Right atrium auricular region (tissue), 2 donors: ENCODE measurements at regions not wholly inside any gene's neighbourhood (a gene's known extent, or its start where the extent isn't known, plus 50 kb on each side); places are given as distances from the start of the nearest gene placed in this dataset.
A peak's percentile ranks its signal among the peaks of the same experiment; 100 is the strongest.
"Not testable (repeated sequence)": the region's sequence is repeated elsewhere in the genome, so short reads cannot be mapped to it uniquely, and the experiment has no call there.

Source experiments
- DNase-seq: peaks from one replicate; pipeline ENCODE4 v3.0.0-alpha.2; 2019; ENCODE audit warnings: low spot score
- H3K27ac ChIP-seq, 2 donors: fragments of 200-600 bp; sonication (generic); 1 replicate in 1 of 2; 2 replicates in 1 of 2; pipeline ENCODE4 v1.5.1; 2016 to 2019
- H3K27me3 ChIP-seq, 2 donors: fragments of 200-600 bp; sonication (generic); one replicate each; pipeline versions ENCODE4 v1.5.1 to v1.6.0; 2017 to 2019
- H3K36me3 ChIP-seq: fragments of 200-600 bp; sonication (generic); one replicate; pipeline ENCODE4 v1.5.1; 2016
- H3K4me1 ChIP-seq, 2 donors: fragments of 200-600 bp; sonication (generic); one replicate each; pipeline versions ENCODE4 v1.5.1 to v1.6.0; 2017 to 2019
- H3K4me3 ChIP-seq, 2 donors: fragments of 200-600 bp; sonication (generic); 1 replicate in 1 of 2; 2 replicates in 1 of 2; pipeline ENCODE4 v1.5.1; 2017 to 2019; ENCODE audit warnings: mild to moderate bottlenecking in 1 of 2, moderate library complexity in 1 of 2
- H3K9me3 ChIP-seq, 2 donors: fragments of 200-600 bp; sonication (generic); one replicate each; pipeline ENCODE4 v1.5.1; 2019
- TF ChIP-seq, protein P1 (sequence below), 2 donors: fragments of 200-600 bp; sonication (generic); IDR thresholded peaks; one replicate each; pipeline ENCODE4 v1.5.1; 2019; ENCODE audit warnings: antibody characterized with exemption in 2 of 2

DNA sequence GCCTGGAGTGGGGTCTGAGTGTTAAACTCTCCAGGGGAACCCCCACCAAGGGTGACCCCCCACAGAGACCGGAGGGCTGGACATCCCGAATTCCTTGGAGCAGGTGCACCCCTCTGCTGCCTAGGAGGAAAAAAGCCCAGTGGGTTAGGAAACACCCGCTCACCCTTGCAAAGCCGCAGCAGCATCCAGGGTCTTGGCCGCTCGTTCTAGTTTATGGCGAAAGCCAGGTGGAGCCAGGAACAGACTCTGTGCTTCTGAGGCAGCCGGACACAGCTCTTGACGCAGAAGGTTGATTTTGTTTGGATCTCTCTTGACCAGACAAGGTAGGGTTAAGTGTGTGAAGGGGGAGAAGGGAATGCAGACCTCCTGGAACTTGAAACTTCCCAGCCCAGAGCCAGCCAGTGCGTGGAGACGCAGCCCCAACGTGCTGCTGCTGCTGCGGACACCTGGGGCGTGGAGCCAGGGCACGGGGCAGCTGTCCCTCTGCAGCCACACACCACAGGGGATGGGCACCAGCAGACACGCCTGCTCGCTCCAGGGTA lies 154.5 kb downstream of the LAT start:
- no peaks in the 10 kb centered on the region for H3K9me3 ChIP-seq
- TF ChIP-seq, protein P1, sequence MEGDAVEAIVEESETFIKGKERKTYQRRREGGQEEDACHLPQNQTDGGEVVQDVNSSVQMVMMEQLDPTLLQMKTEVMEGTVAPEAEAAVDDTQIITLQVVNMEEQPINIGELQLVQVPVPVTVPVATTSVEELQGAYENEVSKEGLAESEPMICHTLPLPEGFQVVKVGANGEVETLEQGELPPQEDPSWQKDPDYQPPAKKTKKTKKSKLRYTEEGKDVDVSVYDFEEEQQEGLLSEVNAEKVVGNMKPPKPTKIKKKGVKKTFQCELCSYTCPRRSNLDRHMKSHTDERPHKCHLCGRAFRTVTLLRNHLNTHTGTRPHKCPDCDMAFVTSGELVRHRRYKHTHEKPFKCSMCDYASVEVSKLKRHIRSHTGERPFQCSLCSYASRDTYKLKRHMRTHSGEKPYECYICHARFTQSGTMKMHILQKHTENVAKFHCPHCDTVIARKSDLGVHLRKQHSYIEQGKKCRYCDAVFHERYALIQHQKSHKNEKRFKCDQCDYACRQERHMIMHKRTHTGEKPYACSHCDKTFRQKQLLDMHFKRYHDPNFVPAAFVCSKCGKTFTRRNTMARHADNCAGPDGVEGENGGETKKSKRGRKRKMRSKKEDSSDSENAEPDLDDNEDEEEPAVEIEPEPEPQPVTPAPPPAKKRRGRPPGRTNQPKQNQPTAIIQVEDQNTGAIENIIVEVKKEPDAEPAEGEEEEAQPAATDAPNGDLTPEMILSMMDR (IDR thresholded peaks at IDR 0.05): no peak
- no peak overlapping the region for H3K27ac ChIP-seq
- no peaks in the 10 kb centered on the region for H3K4me1 ChIP-seq
- H3K4me3 ChIP-seq: no peak overlapping the region
- no peaks in the 10 kb centered on the region for H3K27me3 ChIP-seq
- no peak for DNase-seq
- H3K36me3 ChIP-seq: no peaks in the 10 kb centered on the region

DNA sequence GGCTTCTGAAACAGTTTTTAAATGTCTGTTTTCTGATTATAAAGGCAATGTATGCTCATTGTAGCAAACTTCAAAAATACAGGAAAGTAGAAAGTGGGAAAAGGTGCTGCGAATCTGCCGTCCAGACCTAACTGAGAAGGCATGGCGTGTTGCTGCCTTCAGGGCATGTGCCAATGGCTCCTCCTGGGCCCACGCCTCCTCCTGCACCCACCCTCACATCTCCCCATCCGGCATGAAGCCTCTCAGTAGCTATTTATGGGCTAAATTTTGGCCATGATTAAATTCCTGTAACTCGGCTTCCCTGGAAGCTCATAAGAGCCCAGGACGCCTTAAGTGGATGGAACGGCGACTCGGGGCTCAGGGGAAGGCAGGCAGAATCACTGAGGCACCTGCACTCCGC lies 153.8 kb downstream of the LAT start:
- H3K36me3 ChIP-seq, H3K27me3 ChIP-seq, DNase-seq, H3K9me3 ChIP-seq, H3K4me3 ChIP-seq, H3K27ac ChIP-seq, H3K4me1 ChIP-seq: not testable (repeated sequence)

DNA sequence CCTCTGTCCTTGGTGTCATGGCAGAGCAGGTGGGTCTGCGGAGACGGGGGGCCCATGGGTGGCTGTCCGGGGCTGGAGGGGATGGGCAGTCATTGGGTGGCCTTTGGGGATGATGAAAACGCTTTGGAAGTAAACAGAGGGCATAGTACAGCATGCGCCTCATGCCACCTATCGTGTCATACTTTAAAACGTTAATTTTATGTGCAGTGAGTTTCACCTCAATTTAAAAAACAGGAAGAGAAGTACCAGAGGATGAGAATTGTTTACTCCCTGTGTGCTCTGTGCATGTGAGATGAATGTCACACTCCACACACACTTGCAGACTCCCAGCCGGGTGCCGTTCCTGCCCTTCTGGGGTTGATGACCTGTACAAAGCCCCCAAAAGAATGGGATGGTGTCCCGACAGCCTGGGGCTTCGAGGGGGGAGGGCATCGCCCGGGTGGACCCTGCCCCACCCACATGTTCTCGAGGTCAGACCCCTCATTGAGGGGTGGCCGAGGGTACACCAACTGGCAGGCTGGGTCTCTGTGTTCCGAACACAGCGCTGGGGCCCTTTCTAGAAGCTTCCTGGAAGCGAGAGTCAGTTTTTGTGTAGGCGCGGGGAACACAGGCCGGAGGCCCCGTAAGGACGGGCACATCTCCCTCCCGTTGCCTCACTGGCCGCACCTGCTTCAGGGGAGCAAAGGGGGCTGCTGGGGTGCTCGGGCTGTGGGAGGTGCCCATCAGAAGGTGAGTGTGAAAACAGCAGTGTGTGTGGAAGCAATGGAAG lies 153.2 kb downstream of the LAT start:
- H3K4me3 ChIP-seq, H3K4me1 ChIP-seq, H3K27ac ChIP-seq, H3K9me3 ChIP-seq, H3K36me3 ChIP-seq, DNase-seq, H3K27me3 ChIP-seq: not testable (repeated sequence)

DNA sequence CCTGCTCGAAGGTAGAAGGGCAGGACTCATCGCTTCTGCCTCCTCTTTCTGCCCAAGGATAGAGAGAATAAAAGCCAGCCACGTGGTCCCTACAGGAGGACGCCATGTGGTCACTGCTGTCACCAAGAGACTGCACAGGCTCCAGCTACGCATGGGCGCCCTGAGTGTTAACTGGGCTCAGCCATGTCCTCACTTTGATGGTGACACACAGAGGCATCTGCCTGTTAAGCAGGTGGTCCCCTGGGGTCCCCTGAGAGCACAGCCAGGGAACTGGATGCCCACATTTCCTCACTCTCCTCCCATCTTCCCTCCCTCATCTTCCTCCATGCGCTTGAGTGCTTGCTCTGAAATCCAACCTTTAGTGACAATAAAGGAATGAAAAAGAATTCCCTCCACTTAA lies 152.6 kb downstream of the LAT start:
- not testable (repeated sequence) for H3K4me3 ChIP-seq, H3K9me3 ChIP-seq, H3K4me1 ChIP-seq, DNase-seq, H3K27ac ChIP-seq, H3K36me3 ChIP-seq, H3K27me3 ChIP-seq

DNA sequence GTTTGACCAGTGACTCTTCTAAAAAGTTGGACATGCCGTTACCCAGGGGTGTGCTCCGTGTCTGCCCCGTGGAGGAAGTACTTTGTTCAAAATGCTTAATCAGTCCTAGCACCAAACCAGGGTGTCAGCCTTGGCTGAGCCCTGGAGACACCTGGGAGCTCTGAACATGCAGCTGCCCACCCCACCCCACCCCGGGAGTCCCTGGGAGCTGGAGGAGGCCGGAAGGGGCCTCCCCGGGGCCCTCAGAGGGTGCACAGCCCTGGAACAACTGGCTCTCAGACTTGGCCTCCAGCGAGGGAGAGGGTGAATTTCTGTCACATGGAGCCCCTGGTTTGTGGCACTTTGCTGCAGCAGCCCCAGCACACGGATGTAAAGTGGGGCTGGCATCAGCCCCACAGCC lies 152.1 kb downstream of the LAT start:
- DNase-seq, H3K4me3 ChIP-seq, H3K36me3 ChIP-seq, H3K27ac ChIP-seq, H3K27me3 ChIP-seq, H3K9me3 ChIP-seq, H3K4me1 ChIP-seq: not testable (repeated sequence)

DNA sequence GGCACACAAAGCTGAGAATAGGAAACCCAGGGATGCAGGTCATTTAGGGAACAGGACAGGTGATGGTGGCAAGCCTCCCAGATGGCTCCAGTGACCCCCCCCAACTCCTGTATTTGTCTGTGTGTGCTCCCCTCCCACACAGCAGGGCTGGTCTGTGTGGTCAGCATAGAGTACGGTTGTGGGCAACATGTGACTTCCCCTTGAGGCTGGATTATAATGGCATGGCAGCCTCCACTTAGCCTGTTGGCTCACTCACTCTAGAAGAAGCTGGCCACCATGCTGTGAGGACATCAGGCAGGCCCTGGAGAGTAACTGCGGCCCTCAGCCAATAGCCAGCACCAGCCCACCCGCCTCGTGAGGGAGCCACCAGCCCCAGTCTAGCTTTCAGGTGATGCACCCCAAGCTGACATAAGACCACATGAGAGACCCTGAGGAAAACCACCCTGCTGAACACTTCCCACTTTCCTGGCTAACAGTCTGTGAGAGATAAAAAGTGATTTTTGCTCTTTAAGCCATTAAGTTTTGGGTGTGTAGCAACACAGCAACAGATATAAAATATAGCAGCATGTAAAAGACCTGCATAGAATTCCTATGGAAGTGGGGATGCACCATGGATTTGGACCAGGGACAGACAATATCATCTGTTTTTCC lies 151.3 kb downstream of the LAT start:
- H3K9me3 ChIP-seq, H3K27me3 ChIP-seq, H3K4me3 ChIP-seq, DNase-seq, H3K27ac ChIP-seq, H3K36me3 ChIP-seq: not testable (repeated sequence)
- H3K4me1 ChIP-seq: peaks cover 0 to 17% of the 10 kb centered on the region in 2 donors

DNA sequence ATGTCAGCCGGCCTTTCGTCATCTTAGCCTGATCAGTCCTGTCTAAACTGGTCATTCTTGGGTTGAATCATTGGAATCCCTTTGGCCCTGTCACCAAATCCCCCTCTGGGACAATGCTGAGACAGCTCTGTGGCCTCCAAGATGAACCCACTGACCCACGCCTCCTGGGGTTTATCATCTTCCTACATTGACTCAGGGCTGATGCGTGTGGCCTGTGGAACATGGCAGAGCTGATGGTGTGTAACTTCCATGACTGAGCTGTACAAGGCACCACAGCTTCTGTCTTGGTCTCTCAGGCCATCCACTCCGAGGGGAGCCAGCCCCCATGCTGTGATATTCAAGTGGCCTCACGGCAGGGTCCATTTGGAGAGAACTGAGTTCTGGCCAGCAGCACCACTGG lies 150.2 kb downstream of the LAT start:
- H3K27me3 ChIP-seq, H3K4me3 ChIP-seq, H3K36me3 ChIP-seq, DNase-seq, H3K27ac ChIP-seq, H3K9me3 ChIP-seq: not testable (repeated sequence)
- peaks cover 0 to 26% of the 10 kb centered on the region in 2 donors for H3K4me1 ChIP-seq

DNA sequence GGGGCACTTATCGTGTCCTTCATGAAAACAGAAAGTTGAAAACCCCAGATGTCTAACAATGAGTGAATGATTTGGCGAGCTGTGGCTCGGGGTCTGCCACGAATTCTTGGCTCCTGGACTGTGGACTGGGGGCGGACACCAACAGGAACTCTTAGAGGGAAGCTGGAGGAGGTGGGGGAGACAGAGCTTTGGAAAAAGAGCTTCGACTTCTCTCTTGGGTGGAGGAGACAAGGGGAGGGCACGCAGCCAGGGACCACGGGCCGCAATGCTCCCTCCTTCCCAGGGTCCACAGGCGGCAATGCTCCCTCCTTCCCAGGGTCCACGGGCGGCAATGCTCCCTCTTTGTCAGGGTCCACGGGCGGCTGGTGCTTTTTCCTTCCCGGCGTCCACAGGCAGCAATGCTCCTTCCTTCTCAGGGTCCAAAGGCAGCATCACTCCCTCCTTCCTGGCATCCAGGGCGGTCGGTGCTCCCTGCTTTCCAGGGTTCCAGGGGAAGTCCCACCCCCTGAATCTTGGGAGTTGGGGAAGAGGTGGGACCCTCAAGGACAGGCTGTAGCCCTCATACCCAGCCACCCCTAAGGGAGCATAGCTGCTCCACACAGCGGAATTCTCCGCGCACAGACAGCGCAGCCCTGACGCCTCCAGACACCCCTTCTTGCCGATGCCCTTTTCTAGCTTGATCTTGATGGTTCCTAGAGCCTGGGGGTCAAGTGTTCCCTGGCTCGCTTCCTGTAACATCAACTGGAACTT lies 149.0 kb downstream of the LAT start:
- H3K27me3 ChIP-seq, DNase-seq, H3K36me3 ChIP-seq, H3K9me3 ChIP-seq: not testable (repeated sequence)
- H3K27ac ChIP-seq: peak overlapping the region in 1 of 2 donors; percentile 16
- peak overlapping the region in 1 of 2 donors; percentile 17 for H3K4me3 ChIP-seq
- H3K4me1 ChIP-seq: peaks cover 0 to 38% of the 10 kb centered on the region in 2 donors

DNA sequence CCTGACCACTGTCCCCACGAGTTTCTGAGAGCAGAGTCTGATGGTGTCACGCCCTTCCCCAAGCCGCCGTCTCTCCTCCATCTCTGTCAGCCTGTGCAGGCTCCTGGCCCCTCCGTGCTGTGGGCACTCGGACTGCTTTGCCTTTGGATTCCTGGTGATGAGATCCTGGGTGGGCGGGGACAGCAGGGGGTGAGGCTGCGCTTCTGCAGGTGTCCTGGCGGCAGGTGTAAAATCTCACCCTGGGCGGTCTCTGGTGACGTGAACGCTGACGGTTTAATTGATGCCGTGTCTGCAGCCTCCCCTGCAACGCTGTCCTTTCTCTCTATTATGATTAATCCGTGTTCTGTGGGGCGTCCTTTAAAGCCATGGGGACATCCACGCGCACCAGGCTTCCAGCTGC lies 148.0 kb downstream of the LAT start:
- not testable (repeated sequence) for H3K36me3 ChIP-seq, H3K4me3 ChIP-seq, H3K27ac ChIP-seq, H3K9me3 ChIP-seq, DNase-seq, H3K27me3 ChIP-seq
- H3K4me1 ChIP-seq: peaks cover 0 to 46% of the 10 kb centered on the region in 2 donors

DNA sequence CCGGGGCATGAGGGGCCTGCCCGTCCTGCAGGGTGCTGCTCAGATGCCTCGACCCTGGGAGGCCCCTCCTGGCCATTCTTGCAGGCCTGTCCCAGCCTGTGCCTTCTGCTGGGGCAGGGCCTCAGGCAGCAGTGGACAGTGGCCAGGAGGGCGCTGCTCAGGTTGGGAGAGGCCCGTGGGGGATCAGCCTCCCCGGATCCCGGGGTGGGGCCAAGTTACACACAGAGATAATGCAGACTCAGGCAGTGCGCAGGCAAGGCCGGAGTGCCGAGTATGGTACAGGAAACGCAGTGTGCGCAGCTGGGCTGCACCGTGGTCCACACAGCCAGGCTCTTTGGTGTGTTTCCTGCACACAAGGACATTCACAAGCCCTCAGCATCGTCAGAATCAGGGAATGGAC lies 147.6 kb downstream of the LAT start:
- DNase-seq, H3K27ac ChIP-seq, H3K36me3 ChIP-seq, H3K27me3 ChIP-seq, H3K4me3 ChIP-seq, H3K9me3 ChIP-seq: not testable (repeated sequence)
- H3K4me1 ChIP-seq: peaks cover 0 to 46% of the 10 kb centered on the region in 2 donors

DNA sequence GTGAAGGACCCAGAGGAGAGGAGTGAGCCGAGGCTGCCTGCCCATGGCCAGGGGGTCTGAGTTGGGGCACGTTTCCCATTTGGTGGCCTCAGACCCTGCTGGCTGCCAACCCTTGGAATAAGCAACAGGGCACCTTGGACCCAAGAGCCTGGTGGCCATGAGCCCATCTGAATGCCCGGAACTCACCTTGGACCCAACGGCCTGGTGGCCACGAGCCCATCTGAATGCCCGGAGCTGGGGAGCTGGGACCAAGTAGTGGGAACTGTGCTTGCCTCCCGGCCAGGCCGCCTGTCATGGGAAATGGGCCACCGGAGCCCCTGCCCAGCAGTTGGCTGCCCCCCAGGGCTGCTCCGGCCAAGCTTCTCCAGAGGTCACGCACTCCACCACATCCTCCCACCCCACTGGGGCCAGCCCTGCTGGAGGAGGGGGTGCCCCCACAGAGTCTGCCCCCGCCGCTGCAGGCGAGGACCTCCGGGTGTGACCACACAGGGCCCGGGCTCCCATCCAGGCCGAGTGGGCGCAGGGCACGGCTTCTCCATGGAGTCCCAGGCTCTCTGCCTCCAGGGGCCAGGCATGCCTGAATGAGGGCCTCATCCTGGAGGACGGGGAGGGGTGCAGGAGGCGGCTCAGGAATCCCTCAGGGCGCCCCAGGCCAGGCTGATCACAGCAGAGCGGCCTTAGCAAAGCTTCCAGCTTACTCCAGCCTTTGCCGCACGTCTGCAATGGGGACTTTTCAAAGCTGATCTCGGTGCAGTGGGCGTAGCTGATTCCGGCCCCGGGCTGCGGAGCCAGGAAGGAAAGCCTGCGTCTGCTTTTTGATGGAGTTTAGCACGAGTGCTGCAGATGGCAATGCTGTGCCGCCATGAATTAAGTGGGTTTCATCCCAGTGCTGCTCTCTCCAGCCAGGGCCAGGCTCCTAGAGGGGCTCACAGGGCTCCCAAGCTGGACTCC lies 146.3 kb downstream of the LAT start:
- DNase-seq, H3K4me3 ChIP-seq, H3K27me3 ChIP-seq, H3K36me3 ChIP-seq, H3K9me3 ChIP-seq: not testable (repeated sequence)
- H3K4me1 ChIP-seq: peaks cover 0 to 46% of the 10 kb centered on the region in 2 donors
- peak overlapping the region; percentile 61 to 69 for H3K27ac ChIP-seq

DNA sequence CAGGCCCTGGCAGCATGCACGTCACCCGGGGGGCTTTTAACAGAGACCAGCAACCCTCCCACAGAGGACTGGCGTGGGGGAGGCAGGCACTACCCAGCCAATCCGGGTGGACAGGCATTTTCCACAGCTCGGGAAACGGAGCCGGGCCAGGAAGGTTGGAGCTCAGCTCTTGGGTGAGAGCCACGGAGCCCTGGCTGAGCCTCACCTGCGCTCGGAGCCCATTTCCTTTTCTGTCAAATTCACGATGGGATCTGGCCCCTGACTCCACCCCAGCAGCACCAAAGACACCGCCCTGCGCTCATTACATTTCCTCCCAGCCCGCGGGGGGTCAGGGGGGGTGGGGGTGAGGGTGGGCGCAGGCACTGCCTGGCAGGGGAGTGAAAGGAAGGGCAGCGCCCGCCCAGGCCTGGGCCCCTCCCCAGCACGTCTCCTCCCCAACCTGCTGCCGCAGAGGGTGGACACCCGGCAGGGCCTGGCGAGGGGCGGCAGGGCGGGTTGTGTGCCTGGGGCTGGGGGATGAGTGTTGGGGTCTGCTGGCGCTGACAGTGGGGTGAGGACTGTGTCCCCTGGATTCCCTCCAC lies 145.4 kb downstream of the LAT start:
- Histone ChIP-seq H3K4me1 (peaks cover 0 to 46% of the 10 kb centered on the region in 2 donors), H3K27ac (peak overlapping the region; percentile 69 to 80)
- not testable (repeated sequence) for H3K4me3 ChIP-seq, H3K27me3 ChIP-seq, H3K9me3 ChIP-seq, H3K36me3 ChIP-seq, DNase-seq
